ENCODE measurements at regions not wholly inside any gene's neighbourhood (a gene's known extent, or its start where the extent isn't known, plus 50 kb on each side); places are given as distances from the start of the nearest gene placed in this dataset.

GRCh38 chr5:158538506-158539074 is 561.1 kb downstream of the EBF1 start:
- TF ChIP-seq NFYB (IDR thresholded peaks at IDR 0.05; ENCODE audit: insufficient read depth, low read depth, low read length) (no peak), TCF12 (IDR thresholded peaks at IDR 0.05; ENCODE audit: low read depth, low read length) (no peak), CTCF (IDR thresholded peaks at IDR 0.05 in 2 of 3, conservative IDR thresholded peaks at IDR 0.05 in 1 of 3; ENCODE audit: control insufficient read depth in 2 of 3, extremely low read depth in 1 of 3, insufficient read depth in 1 of 3, low read depth in 3 of 3, low read length in 3 of 3) (no peak), HDAC2 (IDR thresholded peaks at IDR 0.05) (no peak), NR2C1 (IDR thresholded peaks at IDR 0.05) (no peak), POLR2AphosphoS5 (IDR thresholded peaks at IDR 0.05; ENCODE audit: low read length) (no peak)
